Activated CD8-positive, alpha-beta memory T cell treated with anti-CD3 and anti-CD28 coated beads for 1 hour (primary cell): ENCODE measurements at regions not wholly inside any gene's neighbourhood (a gene's known extent, or its start where the extent isn't known, plus 50 kb on each side); places are given as distances from the start of the nearest gene placed in this dataset.

Experiments used
- DNase-seq, 2 donors: peaks; one replicate each; pipeline ENCODE4 v3.0.0-alpha.2; 2020; ENCODE audit warnings: low read depth in 1 of 2; ENCODE audit errors: extremely low read depth in 1 of 2

DNA sequence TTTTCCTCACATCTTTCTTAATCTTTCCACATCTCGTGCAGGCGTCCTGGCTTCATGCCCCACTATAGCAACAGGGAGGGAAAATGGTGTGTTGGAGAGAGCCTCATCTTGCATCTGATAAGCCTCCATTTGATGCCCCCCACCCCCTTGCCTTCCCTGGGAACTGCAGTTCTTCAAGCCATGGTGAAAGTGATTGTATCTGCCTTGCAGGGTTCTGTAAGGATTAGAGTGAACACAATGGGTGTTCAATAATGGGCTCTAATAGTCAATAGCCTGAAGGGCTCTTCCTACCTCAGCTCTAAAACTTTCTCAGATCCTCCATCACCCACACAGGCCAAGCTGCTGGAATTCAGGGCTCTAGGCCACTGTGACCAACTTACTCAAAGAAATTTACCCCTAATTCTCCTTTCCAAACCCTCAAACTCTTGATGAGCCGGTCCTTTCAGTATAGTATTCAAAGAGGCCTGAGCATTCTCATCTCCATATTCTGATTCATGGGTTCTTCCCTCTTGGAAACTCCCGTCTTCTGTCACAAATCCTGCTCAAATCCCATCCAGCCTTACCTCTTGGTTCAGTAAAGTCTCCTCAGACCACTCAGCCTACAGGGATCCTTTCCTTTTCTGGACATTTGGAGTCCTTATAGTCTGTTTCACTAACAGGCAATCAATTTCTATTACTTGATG lies 128.3 kb upstream of the TRIM2 start:
- no peak for DNase-seq

DNA sequence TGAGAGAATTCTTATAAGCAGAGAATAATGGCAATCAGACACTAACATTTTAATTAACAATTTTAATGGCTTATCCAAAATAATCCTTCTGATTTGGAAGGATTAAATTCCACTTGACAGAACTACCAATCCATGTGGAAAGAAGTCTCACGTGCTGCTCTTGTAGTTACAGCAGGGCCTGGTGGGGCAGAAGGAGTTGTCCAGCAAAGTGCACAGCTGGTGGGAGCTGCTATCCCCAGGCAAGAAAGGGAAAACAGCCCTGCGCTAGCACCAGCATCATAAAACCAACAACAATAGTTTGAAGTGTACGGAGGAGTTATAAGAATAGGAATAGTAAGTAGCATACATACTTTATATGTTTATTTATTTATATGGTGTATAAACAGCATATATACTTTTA lies 127.4 kb upstream of the TRIM2 start:
- DNase-seq = no peak

DNA sequence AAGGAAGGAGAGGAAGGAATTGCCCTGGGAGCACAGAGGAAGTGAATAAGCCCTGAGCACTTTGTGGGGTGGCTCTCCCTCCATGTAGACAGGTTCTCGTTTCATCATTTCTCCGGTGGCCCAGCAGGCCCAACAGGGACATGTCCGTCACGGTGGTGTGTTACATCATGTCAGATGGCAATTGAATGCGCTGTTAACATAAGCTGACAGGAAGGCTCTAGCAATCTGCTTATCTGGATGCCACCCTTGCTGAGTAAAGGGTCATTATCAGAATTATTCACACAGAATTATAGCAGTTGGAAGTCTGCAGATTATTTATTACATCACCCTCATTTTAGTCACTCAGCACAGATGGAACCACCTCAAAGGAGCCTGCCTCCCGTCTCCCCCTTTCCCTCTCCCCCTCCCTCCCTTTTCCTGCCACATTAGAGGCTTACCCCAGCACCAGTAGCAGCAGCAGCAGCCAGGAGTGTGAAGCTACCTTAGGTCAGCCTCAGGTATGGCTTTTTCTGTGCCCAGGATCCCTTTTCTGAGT lies 124.3 kb upstream of the TRIM2 start:
- no peak for DNase-seq

DNA sequence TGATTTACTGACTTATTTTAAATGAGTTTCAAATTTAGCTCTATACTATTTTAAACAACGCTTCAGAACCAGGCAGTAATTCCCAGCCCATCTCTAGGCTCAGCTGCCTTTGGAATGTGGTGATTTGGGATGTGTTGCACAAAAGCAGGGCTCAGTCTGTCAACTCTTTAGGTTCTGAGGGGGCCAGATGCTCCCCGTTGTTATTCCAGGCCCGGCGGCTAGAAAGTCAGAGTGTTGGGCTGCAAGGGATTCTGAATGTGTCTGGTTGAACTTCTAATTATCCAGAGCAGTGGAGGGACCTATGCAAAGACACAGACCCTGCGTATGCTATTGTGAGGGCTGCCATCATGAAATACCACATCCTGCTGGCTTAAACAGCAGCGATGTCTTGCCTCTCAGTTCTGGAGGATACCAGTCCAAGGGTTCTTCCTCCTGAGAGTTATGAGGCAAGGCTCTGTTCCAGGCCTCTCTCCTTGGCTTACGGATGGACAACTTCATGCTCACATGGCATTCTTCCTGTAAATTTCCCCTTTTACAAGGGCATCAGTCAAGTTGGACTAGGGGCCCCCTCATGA lies 123.2 kb upstream of the TRIM2 start:
- DNase-seq = no peak

DNA sequence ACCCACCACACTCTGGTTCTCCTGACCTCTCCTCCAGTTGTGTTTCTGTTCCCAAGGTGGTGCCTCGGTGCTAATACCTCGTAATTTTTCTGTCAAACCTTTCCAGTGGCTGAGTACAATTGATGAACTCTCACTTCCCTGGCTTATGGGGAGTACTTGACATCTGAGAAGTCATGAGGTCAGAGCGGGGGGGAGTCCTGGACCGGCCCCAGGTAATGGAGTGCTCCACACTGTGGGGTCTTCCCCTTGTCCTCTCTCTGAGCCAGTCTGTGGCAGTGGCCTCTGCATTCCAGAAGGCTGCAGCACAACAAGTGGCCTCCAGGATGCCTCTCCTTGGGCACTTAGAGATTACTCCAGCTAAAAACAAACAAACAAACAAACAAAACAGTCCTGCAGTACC lies 122.5 kb upstream of the TRIM2 start:
- no peak for DNase-seq

DNA sequence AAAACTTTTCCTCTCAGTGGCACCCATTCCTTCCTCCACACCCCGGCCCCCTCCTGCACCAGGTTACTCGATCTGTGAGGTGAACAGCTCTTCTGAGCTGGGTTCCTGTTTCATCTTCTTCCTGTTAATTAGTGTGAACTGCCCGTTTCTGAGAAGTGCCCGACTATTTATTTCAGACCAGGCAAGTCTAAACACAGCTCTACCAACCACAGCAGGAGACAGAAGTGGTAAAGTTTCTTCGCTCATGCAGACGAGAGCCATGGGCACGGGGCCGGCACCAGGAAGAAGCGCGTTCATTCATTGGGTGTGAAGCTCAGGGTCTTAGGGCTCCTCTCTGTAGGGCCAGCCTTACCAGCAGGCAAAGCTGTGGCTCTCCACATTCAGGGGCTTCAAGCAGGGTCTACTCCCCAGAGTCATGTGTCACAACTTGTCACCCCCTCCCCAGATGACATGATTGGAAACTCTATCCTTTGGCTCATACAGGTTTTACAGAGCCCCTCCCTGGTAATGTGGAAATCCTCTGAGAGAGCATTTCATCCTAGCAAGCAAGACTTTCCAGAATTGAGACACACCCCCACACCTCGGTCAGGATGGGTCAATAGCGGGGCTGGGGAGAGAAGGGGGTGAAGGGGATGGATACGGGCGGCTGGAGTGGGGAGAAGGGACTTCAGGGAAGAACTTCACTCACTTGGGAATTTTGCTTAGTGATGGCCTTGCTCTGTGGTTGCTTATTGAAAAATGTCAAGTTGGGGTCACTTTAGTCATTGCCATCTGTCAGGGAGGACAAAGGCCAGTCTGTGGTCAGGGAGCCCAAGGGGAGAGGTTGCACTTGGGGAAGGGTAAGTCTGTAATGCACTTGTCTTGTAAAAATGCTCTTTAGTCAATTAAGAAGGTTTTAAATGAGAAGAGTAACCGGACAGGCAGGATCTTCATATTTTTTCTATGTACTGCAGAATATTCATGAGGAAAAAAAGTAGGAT lies 121.6 kb upstream of the TRIM2 start:
- DNase-seq = no peak

DNA sequence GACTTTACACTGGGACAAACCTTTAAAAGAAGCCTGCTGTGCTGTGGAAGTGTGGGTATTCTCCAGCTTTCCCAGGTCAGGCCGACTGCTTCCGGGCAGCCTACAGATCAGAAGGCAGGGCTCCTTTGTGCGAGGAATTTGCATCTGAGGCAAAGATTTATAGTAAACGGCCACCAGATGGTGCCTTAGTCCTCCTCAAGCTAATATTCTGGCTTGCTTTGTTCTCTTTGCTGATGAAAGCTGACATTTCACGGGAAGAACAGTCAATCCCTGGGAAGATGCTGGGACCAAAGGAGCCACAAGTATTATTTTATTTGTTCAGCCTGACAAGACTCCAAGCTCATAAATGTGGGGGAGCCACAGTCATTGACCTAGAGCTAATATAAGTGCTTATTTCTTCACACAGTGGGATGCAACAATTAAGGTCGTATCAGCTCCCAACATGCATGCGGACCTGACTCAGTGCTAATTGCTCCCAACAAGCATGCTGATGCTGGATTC lies 120.7 kb upstream of the TRIM2 start:
- DNase-seq = no peak

DNA sequence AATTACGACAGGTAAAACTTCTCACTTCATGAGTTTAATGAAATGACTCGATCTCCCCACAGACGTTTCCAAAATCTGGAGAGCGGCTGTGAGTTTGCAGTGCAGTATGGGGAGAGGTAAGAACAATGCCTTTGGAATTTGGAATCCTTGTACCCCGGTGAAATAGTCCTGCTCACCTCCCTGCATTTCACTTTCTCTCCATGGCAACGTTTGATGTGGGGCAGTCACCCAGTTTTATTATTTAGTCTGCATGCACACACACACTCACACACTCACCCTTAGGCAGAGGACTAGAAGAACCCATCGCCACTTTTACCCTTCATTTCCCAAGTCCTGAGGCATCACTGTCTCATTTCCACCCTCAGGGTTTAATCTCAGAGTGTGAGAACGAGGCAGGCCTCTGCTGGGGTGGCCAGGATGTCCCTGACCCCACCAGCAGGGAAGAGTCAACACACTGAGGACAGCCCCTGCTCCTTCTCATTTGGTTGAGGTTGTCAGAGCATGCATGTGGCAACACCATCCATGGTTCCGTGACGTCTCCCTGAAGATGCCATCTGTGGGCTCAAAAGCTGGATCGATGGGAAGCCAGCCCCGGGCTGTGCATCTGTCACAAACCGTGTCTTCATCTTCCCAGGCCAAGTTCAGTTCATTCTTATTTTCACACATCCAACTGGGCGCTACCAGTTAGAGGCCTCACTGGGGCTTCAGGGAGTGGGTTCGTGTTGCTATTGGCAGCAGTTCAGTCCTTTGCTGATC lies 119.8 kb upstream of the TRIM2 start:
- DNase-seq = no peak

DNA sequence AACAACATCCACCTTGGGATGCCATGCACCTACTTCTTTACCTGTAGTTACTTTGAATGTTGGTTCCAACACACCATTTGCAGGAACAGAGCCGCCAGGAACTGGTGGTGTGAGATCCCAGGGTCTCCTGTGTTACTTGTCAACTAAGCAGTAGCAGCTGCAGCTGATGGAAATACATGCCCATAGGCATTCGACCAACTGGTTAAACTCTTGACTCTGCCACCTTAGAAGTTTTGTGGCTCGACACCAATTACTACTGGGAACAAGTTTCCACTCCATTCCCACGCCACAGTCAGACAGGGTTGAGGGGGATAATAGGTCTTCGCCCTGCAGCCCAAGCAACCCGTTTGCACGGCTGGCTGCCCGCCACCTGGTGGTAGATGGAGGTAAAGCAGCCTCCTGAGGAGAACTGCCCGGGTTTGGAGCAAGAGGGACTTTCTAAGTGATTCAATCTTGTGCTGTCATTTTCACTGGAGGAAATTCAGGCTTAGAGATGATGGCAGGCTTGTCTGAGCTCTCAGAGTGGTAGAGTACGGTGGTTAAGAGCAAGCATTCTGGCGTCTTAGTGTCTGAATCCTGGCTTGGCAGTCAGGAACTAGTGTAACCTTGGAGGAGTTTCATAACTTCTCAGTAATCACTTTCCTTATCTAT lies 119.1 kb upstream of the TRIM2 start:
- DNase-seq = peak; percentile 62 to 77

DNA sequence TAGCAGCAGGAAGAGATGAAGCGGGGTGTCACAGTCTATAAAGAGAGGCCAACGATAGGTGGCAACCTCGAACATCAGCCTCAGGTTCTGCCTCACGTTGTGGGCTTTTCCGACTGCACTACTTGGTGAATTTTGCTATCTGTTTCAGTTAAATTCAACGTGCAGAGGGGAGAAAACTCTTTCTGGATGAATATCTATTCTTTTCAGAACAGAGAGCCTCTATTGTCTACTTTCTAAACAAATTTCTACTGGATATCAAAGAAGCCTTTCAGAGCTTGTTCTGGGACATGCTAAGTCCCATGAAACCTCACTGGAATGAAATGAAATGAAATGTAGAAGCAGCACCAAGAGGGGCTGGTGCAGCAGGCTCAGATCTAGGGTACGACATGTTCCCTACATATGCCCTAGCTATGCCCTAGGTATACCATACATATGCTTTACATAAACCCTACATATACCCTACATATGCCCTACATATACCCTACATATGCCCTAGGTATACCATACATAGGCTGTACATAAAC lies 116.5 kb upstream of the TRIM2 start:
- DNase-seq = no peak

DNA sequence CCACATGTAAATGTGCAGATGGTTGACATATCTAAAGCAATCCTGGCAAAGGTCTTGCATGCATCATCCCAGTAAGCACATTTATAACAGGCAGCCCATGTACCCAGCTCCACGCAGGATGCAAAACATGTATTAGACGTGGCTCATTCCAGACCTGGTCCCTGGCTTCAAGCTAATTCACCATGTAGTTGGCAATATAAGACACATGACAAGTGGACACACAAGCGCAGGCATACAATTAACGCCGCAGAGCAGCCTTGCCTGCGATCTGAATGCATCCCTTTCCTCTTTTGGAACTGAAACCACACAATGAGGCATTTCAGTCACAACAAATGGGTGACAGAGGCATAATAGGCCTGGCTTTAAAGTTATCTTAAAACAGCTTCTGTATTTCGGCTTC lies 114.5 kb upstream of the TRIM2 start:
- DNase-seq = no peak

DNA sequence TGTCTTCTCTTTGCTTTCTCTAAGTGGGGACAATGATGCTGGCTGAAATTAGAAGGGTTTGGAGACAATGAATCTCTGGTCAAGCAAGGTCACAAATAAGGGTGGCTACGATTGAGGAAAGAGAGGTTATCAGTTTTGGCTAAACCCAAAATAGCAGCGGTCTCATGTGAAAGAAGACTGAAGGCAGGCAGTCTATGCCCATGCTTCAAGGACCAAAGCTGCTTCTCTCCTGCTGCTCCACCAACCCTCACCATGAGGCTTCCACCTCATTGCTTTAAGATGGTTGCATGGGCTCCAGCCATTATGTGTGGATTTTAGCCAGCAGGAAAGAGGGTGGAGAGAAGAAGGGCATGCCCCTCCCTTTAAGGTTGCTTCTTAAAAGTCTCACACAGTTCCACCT lies 114.1 kb upstream of the TRIM2 start:
- DNase-seq = no peak

DNA sequence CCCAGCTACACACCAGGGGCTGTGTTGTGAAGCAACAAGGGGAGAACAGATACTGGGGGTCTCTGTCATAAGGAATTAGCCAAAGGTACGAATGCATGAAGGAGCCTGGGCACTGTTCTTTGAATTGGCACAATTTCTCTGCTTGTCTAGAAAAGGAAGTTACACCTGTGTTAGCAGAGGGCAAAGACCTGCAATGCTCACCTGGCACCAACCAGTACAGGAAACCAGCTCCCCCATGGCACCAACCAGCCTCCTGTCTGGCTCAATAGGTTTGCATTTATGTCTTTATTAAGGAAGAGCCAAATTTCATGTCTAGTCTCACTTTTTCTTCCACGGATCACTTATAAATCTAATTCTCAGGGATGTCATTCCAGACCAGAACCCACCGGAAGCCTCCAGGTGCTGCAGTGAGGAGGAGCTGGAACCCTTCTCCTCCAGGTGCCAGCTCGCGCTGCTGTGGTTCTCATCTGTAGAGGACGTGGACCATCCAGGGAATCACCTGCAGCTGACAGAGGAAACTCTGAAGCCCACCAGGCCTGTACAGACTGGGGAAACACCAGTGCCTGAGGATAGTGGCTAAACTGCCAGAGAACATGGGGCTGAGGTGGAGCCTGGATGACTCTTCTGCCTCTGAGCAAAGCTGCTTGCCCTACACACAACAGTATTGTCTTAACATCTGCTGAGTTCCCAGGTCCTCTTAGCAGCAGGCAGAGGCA lies 113.4 kb upstream of the TRIM2 start:
- no peak for DNase-seq

DNA sequence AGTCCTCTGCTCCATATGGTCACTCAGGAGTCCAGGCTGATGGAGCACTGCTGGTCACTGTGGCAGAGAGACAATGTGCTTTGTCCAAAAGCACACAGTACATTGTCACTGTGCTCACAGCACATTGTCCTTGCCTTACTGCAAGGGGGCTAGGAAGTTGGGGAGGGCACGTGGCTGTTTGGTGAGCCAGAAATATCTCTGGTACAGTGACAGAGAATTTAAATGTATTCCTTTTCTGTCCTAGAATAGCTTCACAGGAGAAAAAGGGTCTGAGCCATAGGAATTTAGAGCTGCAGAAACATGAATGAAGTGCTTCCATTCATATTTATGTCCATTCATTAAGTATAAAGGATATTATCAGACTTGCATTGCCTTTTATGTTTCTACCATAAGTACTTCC lies 110.8 kb upstream of the TRIM2 start:
- no peak for DNase-seq

DNA sequence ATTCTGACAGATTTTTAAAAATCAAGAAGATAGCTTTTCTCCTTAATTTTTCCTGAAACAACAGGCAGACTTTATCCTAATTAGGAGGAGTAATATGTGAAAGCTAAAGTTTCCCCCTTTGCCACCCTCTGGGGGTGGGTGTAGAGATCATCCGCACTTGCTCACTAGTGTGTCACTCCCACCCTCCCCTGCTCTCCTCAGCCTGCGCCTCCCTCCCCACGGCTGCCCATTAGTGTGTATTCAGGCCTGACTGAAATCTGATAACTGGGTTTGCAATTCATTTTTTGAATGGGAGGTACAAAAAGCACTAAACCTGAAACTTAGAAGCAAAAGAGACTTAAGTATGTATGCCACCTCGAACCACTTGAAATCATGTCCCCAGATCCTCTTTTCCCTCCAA lies 110.4 kb upstream of the TRIM2 start:
- DNase-seq = no peak

DNA sequence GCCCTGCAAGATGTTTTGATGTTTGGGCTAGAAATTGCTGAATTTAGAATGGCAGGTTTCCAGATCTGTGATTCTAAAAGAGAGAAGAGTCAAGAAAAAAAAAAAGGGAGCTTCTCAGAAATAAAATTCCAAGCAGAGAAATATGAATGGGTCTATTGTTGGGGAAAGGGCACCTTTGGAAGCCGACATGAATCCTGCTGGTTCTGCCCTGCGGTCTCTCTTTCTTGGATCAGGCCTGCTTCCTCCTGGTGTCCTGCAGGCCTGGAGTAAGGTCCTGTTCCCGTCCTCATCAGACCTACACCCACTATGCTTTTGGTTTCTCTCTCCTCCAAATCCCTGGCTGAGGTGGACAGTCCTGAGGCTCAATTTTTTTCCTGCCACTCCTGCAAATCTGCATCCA lies 109.8 kb upstream of the TRIM2 start:
- no peak for DNase-seq

DNA sequence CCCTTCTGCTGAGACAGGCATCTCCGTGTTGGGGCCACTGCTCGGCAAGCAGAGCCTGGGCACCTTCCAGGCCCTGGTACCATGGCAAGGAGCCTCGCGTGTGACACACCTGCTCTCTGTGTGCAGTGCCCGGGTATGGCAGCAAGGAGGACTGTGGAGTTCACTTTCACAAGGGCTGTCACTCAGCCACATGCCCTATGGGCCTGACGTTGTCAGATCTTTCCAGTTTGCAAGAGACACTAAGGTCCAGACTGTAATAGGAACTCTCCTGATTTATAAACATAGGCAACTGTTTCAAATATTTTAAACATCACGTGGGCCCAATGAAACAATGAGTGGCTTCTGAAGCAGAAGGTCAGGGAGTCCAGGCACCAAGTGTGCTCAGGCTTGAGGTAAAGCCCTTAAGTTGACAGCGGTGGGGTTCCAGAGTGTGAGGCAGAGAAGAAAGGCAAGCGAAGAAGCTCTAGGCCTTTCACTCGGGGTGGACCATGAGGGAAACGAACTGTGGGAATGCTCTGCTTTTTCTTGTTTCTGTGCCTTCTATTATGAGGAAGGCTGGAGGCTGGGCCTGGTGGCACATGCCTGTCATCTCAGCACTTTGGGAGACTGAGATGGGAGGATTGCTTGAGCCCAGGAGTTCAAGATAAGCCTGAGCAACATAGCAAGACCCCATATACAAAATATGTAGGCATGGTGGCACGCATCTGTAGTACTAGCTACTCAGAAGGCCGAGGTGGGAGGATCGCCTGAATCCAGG lies 108.6 kb upstream of the TRIM2 start:
- no peak for DNase-seq

DNA sequence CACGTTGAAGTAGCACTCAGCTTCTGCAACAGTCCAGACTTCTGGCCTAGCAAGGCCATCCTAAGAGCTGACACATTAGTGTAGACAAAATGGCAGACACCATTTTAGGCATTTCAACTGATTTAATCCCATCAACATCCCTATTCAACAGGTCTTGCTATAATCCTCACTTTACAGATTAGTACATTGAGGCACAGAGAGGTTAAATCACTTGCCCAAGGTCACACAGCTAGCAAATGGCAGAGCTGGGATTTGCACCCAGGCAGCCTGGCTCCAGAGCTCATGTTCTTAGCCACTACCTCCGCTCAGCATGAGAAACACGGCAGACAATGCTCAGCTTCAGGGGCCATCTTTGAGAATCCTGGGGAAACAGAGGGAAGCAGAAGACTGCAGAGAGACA lies 107.9 kb upstream of the TRIM2 start:
- DNase-seq = no peak

DNA sequence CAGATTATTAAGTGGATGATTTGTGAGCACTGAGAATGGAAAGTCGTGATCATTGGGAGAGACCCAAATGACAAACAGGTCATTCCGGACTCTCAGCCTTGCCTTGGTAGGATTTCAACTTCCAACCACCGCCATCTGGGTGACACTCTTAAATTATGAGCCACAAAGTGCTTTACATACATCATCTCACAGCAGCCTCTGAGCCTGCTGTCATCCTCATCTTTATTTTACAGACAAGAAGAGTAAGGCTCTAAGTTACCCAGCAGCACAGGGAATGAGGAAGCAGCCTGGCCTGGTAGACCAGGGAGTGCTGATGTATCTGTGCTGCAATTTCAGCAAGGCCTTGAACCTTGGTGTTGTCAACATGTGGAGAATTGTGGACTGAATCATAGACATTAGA lies 105.8 kb upstream of the TRIM2 start:
- no peak for DNase-seq
